ENCODE measurements at regions not wholly inside any gene's neighbourhood (a gene's known extent, or its start where the extent isn't known, plus 50 kb on each side); places are given as distances from the start of the nearest gene placed in this dataset.

DNA sequence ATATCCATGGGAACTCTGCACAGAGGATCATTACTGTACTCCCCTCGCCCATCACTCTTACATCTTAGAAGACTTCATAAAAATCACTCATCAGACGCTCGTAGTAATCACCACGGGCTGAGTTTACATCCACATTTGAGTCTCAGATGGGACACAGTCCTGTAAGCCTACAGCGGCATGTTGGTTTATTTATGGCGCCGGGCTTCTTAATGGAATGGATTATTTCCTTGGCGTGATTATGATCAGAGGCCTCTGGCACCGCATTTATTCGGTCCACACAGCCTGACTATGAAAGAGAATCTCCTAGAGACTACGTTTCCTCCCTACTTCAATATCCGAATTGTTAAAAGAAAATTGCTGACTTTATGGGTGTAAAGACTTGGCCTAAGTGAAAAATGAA, 123.5 kb upstream of the FRMD4A start:
- no peak overlapping the region for H2AFZ ChIP-seq (ENCODE audit: low read depth, low read length)
- intact Hi-C loops (cut with micrococcal nuclease) (no loop called here), in situ Hi-C loops (cut with MboI) (no loop called here)
- no peak overlapping the region for H3K4me2 ChIP-seq (ENCODE audit: insufficient read depth, low read length)
- DNase-seq (ENCODE audit: extremely low read depth in 1 of 4, low spot score in 3 of 4) (no peak), FAIRE-seq (no peak), ATAC-seq (no peak)
- ChIA-PET CTCF (ENCODE audit: low intra/inter-chr PET ratio) (no interaction called here), POLR2A (interaction anchor here (1.5 kb wide), 1 partner anchor 11 kb away, joined by 4 read pairs; no protein-coding TSS in a partner anchor)
- TF ChIP-seq TARDBP (IDR thresholded peaks at IDR 0.05): no peak
- TF ChIP-seq, protein P1, sequence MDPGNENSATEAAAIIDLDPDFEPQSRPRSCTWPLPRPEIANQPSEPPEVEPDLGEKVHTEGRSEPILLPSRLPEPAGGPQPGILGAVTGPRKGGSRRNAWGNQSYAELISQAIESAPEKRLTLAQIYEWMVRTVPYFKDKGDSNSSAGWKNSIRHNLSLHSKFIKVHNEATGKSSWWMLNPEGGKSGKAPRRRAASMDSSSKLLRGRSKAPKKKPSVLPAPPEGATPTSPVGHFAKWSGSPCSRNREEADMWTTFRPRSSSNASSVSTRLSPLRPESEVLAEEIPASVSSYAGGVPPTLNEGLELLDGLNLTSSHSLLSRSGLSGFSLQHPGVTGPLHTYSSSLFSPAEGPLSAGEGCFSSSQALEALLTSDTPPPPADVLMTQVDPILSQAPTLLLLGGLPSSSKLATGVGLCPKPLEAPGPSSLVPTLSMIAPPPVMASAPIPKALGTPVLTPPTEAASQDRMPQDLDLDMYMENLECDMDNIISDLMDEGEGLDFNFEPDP (CRISPR knock-in tag; IDR thresholded peaks at IDR 0.05): no peak
- TF ChIP-seq NCOA2 (IDR thresholded peaks at IDR 0.05; ENCODE audit: partially characterized antibody in 2 of 2): no peak
- no peak for TF ChIP-seq BRD4 (IDR thresholded peaks at IDR 0.05)
- no peak for TF ChIP-seq U2AF1 (optimal IDR thresholded peaks at IDR 0.05; ENCODE audit: low read depth, low read length)
- TF ChIP-seq, protein P2, sequence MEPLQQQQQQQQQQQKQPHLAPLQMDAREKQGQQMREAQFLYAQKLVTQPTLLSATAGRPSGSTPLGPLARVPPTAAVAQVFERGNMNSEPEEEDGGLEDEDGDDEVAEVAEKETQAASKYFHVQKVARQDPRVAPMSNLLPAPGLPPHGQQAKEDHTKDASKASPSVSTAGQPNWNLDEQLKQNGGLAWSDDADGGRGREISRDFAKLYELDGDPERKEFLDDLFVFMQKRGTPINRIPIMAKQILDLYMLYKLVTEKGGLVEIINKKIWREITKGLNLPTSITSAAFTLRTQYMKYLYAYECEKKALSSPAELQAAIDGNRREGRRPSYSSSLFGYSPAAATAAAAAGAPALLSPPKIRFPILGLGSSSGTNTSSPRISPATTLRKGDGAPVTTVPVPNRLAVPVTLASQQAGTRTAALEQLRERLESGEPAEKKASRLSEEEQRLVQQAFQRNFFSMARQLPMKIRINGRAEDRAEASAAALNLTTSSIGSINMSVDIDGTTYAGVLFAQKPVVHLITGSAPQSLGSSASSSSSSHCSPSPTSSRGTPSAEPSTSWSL (CRISPR knock-in tag; IDR thresholded peaks at IDR 0.05; ENCODE audit: borderline replicate concordance): no peak
- TF ChIP-seq, protein P3, sequence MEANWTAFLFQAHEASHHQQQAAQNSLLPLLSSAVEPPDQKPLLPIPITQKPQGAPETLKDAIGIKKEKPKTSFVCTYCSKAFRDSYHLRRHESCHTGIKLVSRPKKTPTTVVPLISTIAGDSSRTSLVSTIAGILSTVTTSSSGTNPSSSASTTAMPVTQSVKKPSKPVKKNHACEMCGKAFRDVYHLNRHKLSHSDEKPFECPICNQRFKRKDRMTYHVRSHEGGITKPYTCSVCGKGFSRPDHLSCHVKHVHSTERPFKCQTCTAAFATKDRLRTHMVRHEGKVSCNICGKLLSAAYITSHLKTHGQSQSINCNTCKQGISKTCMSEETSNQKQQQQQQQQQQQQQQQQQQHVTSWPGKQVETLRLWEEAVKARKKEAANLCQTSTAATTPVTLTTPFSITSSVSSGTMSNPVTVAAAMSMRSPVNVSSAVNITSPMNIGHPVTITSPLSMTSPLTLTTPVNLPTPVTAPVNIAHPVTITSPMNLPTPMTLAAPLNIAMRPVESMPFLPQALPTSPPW (CRISPR knock-in tag; IDR thresholded peaks at IDR 0.05): no peak
- TF ChIP-seq KDM4B (IDR thresholded peaks at IDR 0.05; ENCODE audit: borderline replicate concordance in 2 of 2, low read depth in 1 of 2): no peak
- no peak for TF ChIP-seq KDM5B (IDR thresholded peaks at IDR 0.05; ENCODE audit: insufficient replicate concordance, low read depth, low read length)
- TF ChIP-seq, protein P4, sequence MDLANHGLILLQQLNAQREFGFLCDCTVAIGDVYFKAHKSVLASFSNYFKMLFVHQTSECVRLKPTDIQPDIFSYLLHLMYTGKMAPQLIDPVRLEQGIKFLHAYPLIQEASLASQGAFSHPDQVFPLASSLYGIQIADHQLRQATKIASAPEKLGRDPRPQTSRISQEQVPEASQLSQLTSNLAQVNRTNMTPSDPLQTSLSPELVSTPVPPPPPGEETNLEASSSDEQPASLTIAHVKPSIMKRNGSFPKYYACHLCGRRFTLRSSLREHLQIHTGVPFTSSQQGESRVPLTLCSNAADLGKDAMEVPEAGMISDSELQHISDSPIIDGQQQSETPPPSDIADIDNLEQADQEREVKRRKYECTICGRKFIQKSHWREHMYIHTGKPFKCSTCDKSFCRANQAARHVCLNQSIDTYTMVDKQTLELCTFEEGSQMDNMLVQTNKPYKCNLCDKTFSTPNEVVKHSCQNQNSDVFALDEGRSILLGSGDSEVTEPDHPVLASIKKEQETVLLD (IDR thresholded peaks at IDR 0.05): no peak
- TF ChIP-seq, protein P5, sequence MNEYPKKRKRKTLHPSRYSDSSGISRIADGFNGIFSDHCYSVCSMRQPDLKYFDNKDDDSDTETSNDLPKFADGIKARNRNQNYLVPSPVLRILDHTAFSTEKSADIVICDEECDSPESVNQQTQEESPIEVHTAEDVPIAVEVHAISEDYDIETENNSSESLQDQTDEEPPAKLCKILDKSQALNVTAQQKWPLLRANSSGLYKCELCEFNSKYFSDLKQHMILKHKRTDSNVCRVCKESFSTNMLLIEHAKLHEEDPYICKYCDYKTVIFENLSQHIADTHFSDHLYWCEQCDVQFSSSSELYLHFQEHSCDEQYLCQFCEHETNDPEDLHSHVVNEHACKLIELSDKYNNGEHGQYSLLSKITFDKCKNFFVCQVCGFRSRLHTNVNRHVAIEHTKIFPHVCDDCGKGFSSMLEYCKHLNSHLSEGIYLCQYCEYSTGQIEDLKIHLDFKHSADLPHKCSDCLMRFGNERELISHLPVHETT (CRISPR knock-in tag; conservative IDR thresholded peaks at IDR 0.05 in 1 of 2, IDR thresholded peaks at IDR 0.05 in 1 of 2): no peak
- no peak for TF ChIP-seq TFAM (CRISPR knock-in tag; conservative IDR thresholded peaks at IDR 0.05)
- no peaks in the 10 kb centered on the region; a peak in 1 of 5 replicates for H3K4me1 ChIP-seq (replicated peaks in 1 of 2; ENCODE audit: control insufficient read depth in 2 of 2, insufficient read depth in 2 of 2, low read length in 2 of 2)
- no peaks in the 10 kb centered on the region for H3K79me2 ChIP-seq (ENCODE audit: control insufficient read depth, insufficient read depth, low read length)
- H3K9me3 ChIP-seq (replicated peaks; ENCODE audit: control insufficient read depth, insufficient read depth, low read depth, low read length): no peaks in the 10 kb centered on the region
- no peak overlapping the region for H3K4me3 ChIP-seq
- 1% methylated on average over 12 of the region's 12 CpGs for WGBS (ENCODE audit: insufficient coverage, low coverage, missing lambda C conversion rate)
- no peaks in the 10 kb centered on the region for H3K9me1 ChIP-seq (ENCODE audit: control insufficient read depth, insufficient read depth, low read length)
- H3K27ac ChIP-seq (ENCODE audit: extremely low read depth, low read depth, low read length): no peak overlapping the region
- peaks cover 5 to 9% of the 10 kb centered on the region in 2 experiments; a peak in 2 of 5 replicates for H3K27me3 ChIP-seq (ENCODE audit: control insufficient read depth in 2 of 2, insufficient read depth in 2 of 2, low read length in 2 of 2)
- no TSS peak for BruUV-seq (replicated peaks)
- no peak overlapping the region for H3K9ac ChIP-seq (ENCODE audit: insufficient read depth in 1 of 2, low read depth in 2 of 2, low read length in 2 of 2)
- no peaks in the 10 kb centered on the region for H3K36me3 ChIP-seq (ENCODE audit: control insufficient read depth, insufficient read depth, low read length)
- no peaks in the 10 kb centered on the region for H4K20me1 ChIP-seq (replicated peaks; ENCODE audit: control insufficient read depth, insufficient read depth, low read length)

Measured in K562 (cell line).